ENCODE measurements at regions not wholly inside any gene's neighbourhood (a gene's known extent, or its start where the extent isn't known, plus 50 kb on each side); places are given as distances from the start of the nearest gene placed in this dataset.

DNA sequence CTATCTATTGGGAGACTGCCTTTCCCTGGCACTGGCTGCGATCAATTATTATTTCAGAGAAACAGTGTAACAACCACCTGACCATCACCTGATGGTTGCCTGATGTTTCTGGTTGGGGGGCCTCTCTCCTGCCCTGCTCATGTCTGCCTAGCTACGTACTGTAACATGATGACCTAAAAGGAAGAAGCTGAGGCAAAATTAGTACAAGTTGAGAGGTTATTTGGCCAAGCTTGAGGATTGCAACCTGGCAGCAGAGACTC lies 58.3 kb downstream of the OLFML3 start:
- no peak for DNase-seq (ENCODE audit: low spot score, unreplicated experiment)
- Mint-ChIP-seq H3K27me3 (no peaks in the 10 kb centered on the region), H3K27ac (no peak overlapping the region), H3K9me3 (ENCODE audit: low read depth) (no peaks in the 10 kb centered on the region), H3K36me3 (ENCODE audit: insufficient read depth) (no peaks in the 10 kb centered on the region), H3K4me1 (ENCODE audit: low read depth) (peaks cover 38% of the 10 kb centered on the region), H3K4me3 (ENCODE audit: low read depth) (no peak overlapping the region)
- TF ChIP-seq, protein P1, sequence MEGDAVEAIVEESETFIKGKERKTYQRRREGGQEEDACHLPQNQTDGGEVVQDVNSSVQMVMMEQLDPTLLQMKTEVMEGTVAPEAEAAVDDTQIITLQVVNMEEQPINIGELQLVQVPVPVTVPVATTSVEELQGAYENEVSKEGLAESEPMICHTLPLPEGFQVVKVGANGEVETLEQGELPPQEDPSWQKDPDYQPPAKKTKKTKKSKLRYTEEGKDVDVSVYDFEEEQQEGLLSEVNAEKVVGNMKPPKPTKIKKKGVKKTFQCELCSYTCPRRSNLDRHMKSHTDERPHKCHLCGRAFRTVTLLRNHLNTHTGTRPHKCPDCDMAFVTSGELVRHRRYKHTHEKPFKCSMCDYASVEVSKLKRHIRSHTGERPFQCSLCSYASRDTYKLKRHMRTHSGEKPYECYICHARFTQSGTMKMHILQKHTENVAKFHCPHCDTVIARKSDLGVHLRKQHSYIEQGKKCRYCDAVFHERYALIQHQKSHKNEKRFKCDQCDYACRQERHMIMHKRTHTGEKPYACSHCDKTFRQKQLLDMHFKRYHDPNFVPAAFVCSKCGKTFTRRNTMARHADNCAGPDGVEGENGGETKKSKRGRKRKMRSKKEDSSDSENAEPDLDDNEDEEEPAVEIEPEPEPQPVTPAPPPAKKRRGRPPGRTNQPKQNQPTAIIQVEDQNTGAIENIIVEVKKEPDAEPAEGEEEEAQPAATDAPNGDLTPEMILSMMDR (IDR thresholded peaks at IDR 0.05; ENCODE audit: unreplicated experiment), result no peak

DNA sequence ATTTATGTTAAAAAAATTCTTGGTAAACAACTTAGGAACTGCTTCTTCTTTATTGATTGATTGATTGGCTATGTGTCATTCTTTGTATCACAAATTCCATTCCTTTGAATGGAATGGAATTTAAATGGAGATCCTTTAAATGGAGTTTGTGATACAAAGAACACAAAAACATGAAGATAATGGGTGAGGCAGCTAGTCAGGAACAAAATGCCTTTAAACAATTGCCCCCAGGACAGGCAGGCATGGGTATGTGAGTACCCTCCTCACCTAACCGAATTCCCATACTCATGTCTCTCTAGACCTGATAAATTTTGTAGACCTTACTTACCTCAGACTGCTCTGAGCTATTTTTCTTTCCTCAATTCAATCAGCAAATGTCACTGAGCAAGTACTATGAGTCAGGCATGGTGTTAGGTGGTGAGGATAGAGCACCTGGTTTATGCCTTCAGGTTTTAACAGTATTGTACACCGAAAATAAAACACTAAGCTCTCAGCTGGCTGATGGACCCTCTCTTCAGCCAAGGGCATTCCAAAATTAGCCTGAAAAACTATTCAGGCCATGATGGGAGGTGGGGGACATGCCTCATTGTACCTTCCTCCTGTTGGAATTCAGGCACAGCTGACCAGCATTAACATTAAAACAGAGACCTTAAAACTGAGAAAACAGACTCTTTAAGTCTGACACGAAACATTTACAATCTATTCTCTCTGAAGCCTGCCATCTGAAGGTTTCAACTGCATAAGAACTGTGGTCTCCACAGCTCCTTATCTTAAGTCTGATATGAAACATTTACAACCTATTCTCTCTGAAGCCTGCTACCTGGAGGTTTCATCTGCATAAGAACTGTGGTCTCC lies 58.9 kb downstream of the OLFML3 start:
- TF ChIP-seq, protein P1 (IDR thresholded peaks at IDR 0.05; ENCODE audit: unreplicated experiment), result no peak
- no peak for DNase-seq (ENCODE audit: low spot score, unreplicated experiment)
- H3K9me3 Mint-ChIP-seq (ENCODE audit: low read depth), result no peaks in the 10 kb centered on the region
- no peaks in the 10 kb centered on the region for H3K27me3 Mint-ChIP-seq
- no peak overlapping the region for H3K4me3 Mint-ChIP-seq (ENCODE audit: low read depth)
- H3K4me1 Mint-ChIP-seq (ENCODE audit: low read depth), result peaks cover 38% of the 10 kb centered on the region
- H3K27ac Mint-ChIP-seq, result no peak overlapping the region
- no peaks in the 10 kb centered on the region for H3K36me3 Mint-ChIP-seq (ENCODE audit: insufficient read depth)
